ENCODE measurements at regions not wholly inside any gene's neighbourhood (a gene's known extent, or its start where the extent isn't known, plus 50 kb on each side); places are given as distances from the start of the nearest gene placed in this dataset.

DNA sequence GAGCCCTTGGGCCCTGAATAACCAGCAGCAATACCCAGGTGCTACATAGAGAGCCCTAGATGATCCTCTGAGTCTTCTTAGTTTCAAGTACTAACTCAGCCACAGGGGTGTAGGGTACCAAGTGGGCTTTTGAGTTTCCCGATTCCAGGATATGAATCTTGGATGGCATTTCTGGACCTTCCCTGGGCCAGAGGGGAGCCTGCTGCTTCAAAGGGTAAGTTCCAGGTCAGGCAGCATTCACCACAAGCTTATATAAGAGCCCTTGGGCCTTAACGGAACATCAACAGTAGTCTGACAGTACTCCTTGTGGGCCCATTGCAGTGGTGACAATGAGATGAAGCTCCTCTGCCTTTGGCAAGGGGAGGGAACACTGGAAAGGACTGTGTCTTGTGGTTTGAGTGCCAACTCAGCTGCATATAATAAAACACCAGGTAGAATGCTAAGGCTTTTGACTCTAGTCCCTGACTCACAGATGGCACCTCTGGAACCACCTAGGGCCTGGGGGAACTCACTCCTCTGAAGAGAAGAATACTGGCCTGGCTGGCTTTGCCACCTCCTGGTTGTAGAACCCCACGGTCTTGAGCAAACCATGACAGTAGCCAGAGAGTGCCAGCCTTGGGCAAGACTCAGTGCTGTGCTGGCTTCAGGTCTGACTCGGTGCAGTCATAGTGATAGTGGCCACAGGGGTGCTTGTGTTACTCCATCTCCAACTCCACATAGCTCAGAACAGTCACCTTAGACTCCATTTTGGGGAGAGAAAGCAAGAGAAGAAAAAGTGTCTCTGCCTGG lies 235.7 kb downstream of the AKAIN1 start:
- TF ChIP-seq, protein P1, sequence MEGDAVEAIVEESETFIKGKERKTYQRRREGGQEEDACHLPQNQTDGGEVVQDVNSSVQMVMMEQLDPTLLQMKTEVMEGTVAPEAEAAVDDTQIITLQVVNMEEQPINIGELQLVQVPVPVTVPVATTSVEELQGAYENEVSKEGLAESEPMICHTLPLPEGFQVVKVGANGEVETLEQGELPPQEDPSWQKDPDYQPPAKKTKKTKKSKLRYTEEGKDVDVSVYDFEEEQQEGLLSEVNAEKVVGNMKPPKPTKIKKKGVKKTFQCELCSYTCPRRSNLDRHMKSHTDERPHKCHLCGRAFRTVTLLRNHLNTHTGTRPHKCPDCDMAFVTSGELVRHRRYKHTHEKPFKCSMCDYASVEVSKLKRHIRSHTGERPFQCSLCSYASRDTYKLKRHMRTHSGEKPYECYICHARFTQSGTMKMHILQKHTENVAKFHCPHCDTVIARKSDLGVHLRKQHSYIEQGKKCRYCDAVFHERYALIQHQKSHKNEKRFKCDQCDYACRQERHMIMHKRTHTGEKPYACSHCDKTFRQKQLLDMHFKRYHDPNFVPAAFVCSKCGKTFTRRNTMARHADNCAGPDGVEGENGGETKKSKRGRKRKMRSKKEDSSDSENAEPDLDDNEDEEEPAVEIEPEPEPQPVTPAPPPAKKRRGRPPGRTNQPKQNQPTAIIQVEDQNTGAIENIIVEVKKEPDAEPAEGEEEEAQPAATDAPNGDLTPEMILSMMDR (IDR thresholded peaks at IDR 0.05), result no peak
- TF ChIP-seq POLR2A (IDR thresholded peaks at IDR 0.05; ENCODE audit: low read length) (no peak), ZSCAN20 (CRISPR knock-in tag; IDR thresholded peaks at IDR 0.05) (no peak), CEBPB (IDR thresholded peaks at IDR 0.05) (no peak), HDAC2 (IDR thresholded peaks at IDR 0.05) (no peak), POLR2AphosphoS2 (conservative IDR thresholded peaks at IDR 0.05; ENCODE audit: low read length) (no peak), MAZ (IDR thresholded peaks at IDR 0.05; ENCODE audit: borderline replicate concordance, low read depth, low read length) (no peak), MAFK (IDR thresholded peaks at IDR 0.05; ENCODE audit: partially characterized antibody) (no peak), CHD4 (IDR thresholded peaks at IDR 0.05; ENCODE audit: borderline replicate concordance) (no peak)
- TF ChIP-seq, protein P2, sequence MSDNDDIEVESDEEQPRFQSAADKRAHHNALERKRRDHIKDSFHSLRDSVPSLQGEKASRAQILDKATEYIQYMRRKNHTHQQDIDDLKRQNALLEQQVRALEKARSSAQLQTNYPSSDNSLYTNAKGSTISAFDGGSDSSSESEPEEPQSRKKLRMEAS (IDR thresholded peaks at IDR 0.05), result no peak
- TF ChIP-seq, protein P3, sequence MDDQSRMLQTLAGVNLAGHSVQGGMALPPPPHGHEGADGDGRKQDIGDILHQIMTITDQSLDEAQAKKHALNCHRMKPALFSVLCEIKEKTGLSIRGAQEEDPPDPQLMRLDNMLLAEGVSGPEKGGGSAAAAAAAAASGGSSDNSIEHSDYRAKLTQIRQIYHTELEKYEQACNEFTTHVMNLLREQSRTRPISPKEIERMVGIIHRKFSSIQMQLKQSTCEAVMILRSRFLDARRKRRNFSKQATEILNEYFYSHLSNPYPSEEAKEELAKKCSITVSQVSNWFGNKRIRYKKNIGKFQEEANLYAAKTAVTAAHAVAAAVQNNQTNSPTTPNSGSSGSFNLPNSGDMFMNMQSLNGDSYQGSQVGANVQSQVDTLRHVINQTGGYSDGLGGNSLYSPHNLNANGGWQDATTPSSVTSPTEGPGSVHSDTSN (IDR thresholded peaks at IDR 0.05), result no peak

Measured in A549 (cell line).